Brain microvascular endothelial cell (primary cell): ENCODE measurements at regions not wholly inside any gene's neighbourhood (a gene's known extent, or its start where the extent isn't known, plus 50 kb on each side); places are given as distances from the start of the nearest gene placed in this dataset.

ENCODE experiments used
- DNase-seq: peaks from one replicate; pipeline ENCODE4 v3.0.0-alpha.2; 2020
- H3K27ac ChIP-seq: fragments of 250-450 bp; sonication (Bioruptor Pico); 2 replicates; pipeline ENCODE4 v1.5.1; 2020; ENCODE audit warnings: mild to moderate bottlenecking, moderate library complexity
- H3K27me3 ChIP-seq: fragments of 250-450 bp; sonication (Bioruptor Pico); replicated peaks from 2 replicates; pipeline ENCODE4 v1.5.1; 2020; ENCODE audit warnings: mild to moderate bottlenecking
- H3K36me3 ChIP-seq: fragments of 250-450 bp; sonication (Bioruptor Pico); replicated peaks from 2 replicates; pipeline ENCODE4 v1.5.1; 2020; ENCODE audit warnings: mild to moderate bottlenecking
- H3K4me3 ChIP-seq: 2 replicates; pipeline ENCODE4 v1.5.1; 2011; ENCODE audit warnings: low read depth, mild to moderate bottlenecking, control low read depth, low read length, moderate library complexity
- in situ Hi-C: cut with HindIII; loops from 2 replicates; pipeline ENCODE4 v1.10.0; 2017; ENCODE audit warnings: low sequenced_read_pairs, low pct_ligation_motif_present
- TF ChIP-seq, protein P1 (sequence below): IDR thresholded peaks from 2 replicates; pipeline ENCODE4 v1.5.1; 2011; ENCODE audit warnings: low read depth, mild to moderate bottlenecking, moderate library complexity, low read length, control low read depth, inconsistent platforms; ENCODE audit errors: missing control alignments

DNA sequence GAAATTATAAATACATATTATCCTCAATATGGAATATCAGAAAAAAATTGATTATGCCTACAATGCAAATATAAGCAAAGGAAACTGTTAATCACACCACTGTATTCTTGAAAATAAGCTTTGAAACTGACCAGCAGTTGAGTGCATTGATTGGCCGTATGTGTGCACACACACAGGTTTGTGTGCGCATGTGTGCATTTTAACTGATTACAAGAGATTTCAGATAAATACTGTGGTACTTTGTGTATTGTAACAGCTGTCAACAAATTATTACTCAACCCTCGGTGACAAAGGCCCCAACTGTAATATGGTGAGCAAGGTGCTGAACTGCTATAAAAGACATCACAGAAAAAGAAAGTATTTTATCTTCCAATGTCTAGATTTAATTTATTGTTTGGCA, 1238.9 kb upstream of the ALCAM start:
- no peak overlapping the region for H3K4me3 ChIP-seq
- no peaks in the 10 kb centered on the region for H3K36me3 ChIP-seq
- TF ChIP-seq, protein P1, sequence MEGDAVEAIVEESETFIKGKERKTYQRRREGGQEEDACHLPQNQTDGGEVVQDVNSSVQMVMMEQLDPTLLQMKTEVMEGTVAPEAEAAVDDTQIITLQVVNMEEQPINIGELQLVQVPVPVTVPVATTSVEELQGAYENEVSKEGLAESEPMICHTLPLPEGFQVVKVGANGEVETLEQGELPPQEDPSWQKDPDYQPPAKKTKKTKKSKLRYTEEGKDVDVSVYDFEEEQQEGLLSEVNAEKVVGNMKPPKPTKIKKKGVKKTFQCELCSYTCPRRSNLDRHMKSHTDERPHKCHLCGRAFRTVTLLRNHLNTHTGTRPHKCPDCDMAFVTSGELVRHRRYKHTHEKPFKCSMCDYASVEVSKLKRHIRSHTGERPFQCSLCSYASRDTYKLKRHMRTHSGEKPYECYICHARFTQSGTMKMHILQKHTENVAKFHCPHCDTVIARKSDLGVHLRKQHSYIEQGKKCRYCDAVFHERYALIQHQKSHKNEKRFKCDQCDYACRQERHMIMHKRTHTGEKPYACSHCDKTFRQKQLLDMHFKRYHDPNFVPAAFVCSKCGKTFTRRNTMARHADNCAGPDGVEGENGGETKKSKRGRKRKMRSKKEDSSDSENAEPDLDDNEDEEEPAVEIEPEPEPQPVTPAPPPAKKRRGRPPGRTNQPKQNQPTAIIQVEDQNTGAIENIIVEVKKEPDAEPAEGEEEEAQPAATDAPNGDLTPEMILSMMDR: no peak
- DNase-seq: no peak
- in situ Hi-C loops: no loop called here
- H3K27ac ChIP-seq: no peak overlapping the region
- no peaks in the 10 kb centered on the region for H3K27me3 ChIP-seq

DNA sequence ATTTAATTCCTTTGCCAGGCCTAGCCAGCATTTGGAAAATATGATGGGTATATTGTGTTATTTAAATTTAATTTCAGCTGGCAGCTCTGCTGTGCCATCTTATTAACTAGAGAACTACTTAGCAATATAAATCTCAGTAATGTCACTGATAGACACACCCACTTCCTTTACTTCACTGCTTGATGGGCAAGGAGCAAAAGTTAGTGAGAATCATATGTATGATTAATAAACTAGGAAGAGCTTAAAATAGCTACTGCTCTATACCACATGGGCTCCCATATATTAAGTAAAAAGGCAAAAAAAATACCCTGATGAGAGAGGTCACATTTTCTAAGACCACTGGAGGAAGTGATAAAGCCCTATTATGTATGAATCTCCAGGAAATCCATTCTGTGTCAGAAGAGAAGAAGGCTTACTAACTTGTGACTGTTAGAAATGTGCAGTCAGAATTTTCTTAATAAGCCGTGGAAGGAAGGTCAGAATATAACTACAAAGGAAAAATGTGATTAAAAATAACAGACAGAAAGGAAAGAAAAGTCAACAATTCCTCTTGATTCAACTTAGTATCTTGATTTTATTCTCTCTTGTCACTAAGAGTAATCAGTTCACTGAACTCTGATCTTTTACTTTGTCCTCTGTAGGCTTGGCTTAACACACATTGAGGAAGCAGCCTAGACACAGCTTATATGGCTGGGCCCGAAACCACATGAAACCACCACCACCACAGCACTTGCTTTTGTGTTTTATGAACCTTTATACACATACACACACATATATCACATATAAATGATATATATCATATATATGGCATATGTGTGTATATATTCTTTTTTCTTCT, 1233.9 kb upstream of the ALCAM start:
- no peak overlapping the region for H3K4me3 ChIP-seq
- TF ChIP-seq, protein P1: no peak
- DNase-seq: peak; percentile 18
- no peaks in the 10 kb centered on the region for H3K27me3 ChIP-seq
- in situ Hi-C loops: no loop called here
- no peaks in the 10 kb centered on the region for H3K36me3 ChIP-seq
- H3K27ac ChIP-seq: peak overlapping the region; percentile 59

- Histone ChIP-seq H3K27me3 (no peaks in the 10 kb centered on the region), H3K36me3 (no peaks in the 10 kb centered on the region), H3K4me3 (no peak overlapping the region), H3K27ac (no peak overlapping the region)
- TF ChIP-seq, protein P1: peak; percentile 9
- in situ Hi-C loops: no loop called here
- DNase-seq: no peak
Observed at GRCh38 chr3:104133630-104134029, 1233.1 kb upstream of the ALCAM start.

- Histone ChIP-seq H3K27me3 (no peaks in the 10 kb centered on the region), H3K27ac (no peak overlapping the region), H3K4me3 (no peak overlapping the region), H3K36me3 (no peaks in the 10 kb centered on the region)
- DNase-seq: no peak
- in situ Hi-C loops: no loop called here
- TF ChIP-seq, protein P1: no peak
Observed at GRCh38 chr3:104137116-104137515, 1229.6 kb upstream of the ALCAM start.

DNA sequence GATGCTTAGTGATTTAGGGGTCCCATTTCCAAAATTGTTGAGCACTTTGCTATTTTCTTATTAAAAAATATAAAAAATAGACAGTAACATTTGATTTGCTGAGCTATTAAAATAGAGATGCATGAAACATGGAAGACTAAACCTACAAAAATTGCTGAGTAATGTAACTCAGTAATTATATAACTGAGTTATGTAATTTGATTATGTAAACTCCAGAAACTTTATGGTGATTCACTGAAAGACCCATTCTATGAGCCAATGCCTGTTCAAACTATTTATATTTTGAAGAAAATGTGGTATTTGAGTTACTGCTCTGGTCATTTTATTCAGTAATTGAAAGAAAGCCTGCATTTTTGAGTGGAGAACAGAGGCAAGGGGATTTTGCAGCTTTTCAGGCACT, 1221.5 kb upstream of the ALCAM start:
- in situ Hi-C loops: no loop called here

More for the DNA sequence above, 1221.5 kb upstream of the ALCAM start:
- Histone ChIP-seq H3K4me3 (no peak overlapping the region), H3K36me3 (no peaks in the 10 kb centered on the region), H3K27me3 (no peaks in the 10 kb centered on the region), H3K27ac (no peak overlapping the region)
- no peak for DNase-seq
- TF ChIP-seq, protein P1: no peak
